ENCODE measurements at regions not wholly inside any gene's neighbourhood (a gene's known extent, or its start where the extent isn't known, plus 50 kb on each side); places are given as distances from the start of the nearest gene placed in this dataset.

DNA sequence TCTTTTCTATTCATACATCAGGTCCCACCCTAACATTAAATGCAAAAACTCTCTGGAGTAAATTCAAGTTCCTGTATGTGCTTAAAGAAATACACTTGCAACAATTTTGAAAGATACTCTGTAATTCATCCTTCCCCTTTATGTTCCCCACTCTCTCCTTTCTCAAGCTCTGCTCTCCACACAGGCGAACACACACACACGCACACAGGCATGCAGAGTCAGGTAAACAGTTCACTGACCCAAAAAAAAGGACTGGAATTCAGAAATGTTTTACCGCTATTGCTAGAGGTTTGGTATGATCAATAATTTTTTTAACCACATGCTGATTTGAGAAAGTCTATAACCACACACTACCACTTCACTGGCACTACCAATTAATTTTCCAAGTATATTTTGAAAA is 152.4 kb upstream of the TMCC3 start:
- no peaks in the 10 kb centered on the region for H3K27me3 ChIP-seq (ENCODE audit: insufficient read depth)
- H3K4me1 ChIP-seq (ENCODE audit: control insufficient read depth in 1 of 2, insufficient read depth in 2 of 2, low read depth in 1 of 2, low read length in 1 of 2): peaks cover 0 to 4% of the 10 kb centered on the region in 2 experiments; a peak in 1 of 4 replicates
- DNase-seq: no peak
- ChIA-PET POLR2A (no interaction called here), CTCF (no interaction called here)
- no peak overlapping the region for H3K4me3 ChIP-seq (ENCODE audit: low read depth in 2 of 2, low read length in 1 of 2)
- no peaks in the 10 kb centered on the region for H3K9me3 ChIP-seq
- H3K27ac ChIP-seq (ENCODE audit: low read depth in 2 of 2, low read length in 1 of 2): no peak overlapping the region
- 78% methylated on average over 3 of the region's 3 CpGs for WGBS (ENCODE audit: low lambda C conversion rate)
- H3K4me2 ChIP-seq: no peak overlapping the region
- H4K20me1 ChIP-seq (ENCODE audit: insufficient read depth): no peaks in the 10 kb centered on the region
- TF ChIP-seq EZH2phosphoT487 (IDR thresholded peaks at IDR 0.05; ENCODE audit: borderline replicate concordance, low read depth) (no peak), RAD21 (IDR thresholded peaks at IDR 0.05; ENCODE audit: low read length) (no peak)
- TF ChIP-seq, protein P1, sequence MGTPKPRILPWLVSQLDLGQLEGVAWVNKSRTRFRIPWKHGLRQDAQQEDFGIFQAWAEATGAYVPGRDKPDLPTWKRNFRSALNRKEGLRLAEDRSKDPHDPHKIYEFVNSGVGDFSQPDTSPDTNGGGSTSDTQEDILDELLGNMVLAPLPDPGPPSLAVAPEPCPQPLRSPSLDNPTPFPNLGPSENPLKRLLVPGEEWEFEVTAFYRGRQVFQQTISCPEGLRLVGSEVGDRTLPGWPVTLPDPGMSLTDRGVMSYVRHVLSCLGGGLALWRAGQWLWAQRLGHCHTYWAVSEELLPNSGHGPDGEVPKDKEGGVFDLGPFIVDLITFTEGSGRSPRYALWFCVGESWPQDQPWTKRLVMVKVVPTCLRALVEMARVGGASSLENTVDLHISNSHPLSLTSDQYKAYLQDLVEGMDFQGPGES (IDR thresholded peaks at IDR 0.05; ENCODE audit: low read depth, low read length): no peak
- H2AFZ ChIP-seq (ENCODE audit: low read depth): no peak overlapping the region
- no peaks in the 10 kb centered on the region for H3K9me2 ChIP-seq
- H3K79me2 ChIP-seq (ENCODE audit: insufficient read depth): no peaks in the 10 kb centered on the region
- no peaks in the 10 kb centered on the region for H3K36me3 ChIP-seq (replicated peaks in 1 of 2; ENCODE audit: control insufficient read depth in 1 of 2, insufficient read depth in 2 of 2, low read length in 1 of 2)
- no peaks in the 10 kb centered on the region for H3F3A ChIP-seq (replicated peaks; ENCODE audit: insufficient read depth)
- no peak overlapping the region for H3K9ac ChIP-seq

GRCh38 chr12:94801745-94802144 is 151.4 kb upstream of the TMCC3 start:
- no peak overlapping the region for H3K4me2 ChIP-seq
- TF ChIP-seq FOSL2 (IDR thresholded peaks at IDR 0.05; ENCODE audit: borderline replicate concordance, low read depth) (no peak), POLR2AphosphoS5 (IDR thresholded peaks at IDR 0.05; ENCODE audit: low read depth, low read length) (no peak), ELF1 (IDR thresholded peaks at IDR 0.05) (no peak), USF1 (IDR thresholded peaks at IDR 0.05; ENCODE audit: borderline replicate concordance, low read depth) (no peak), RCOR1 (IDR thresholded peaks at IDR 0.05; ENCODE audit: low read length) (no peak), REST (IDR thresholded peaks at IDR 0.05; ENCODE audit: low read depth, low read length) (no peak), YY1 (IDR thresholded peaks at IDR 0.05; ENCODE audit: low read depth) (no peak), SMC3 (IDR thresholded peaks at IDR 0.05; ENCODE audit: low read depth, low read length) (no peak), NRF1 (IDR thresholded peaks at IDR 0.05; ENCODE audit: low read depth, low read length) (no peak), GATA2 (CRISPR knock-in tag; IDR thresholded peaks at IDR 0.05) (no peak), TCF12 (IDR thresholded peaks at IDR 0.05) (no peak), FOXM1 (IDR thresholded peaks at IDR 0.05; ENCODE audit: low read depth) (no peak), RXRA (IDR thresholded peaks at IDR 0.05; ENCODE audit: borderline replicate concordance, low read depth) (no peak), SIN3A (IDR thresholded peaks at IDR 0.05; ENCODE audit: borderline replicate concordance, low read depth, low read length) (no peak), RFX5 (IDR thresholded peaks at IDR 0.05; ENCODE audit: low read length) (no peak), TAF1 (IDR thresholded peaks at IDR 0.05; ENCODE audit: borderline replicate concordance, low read depth, low read length) (no peak), MXI1 (IDR thresholded peaks at IDR 0.05; ENCODE audit: low read depth, low read length) (no peak)
- TF ChIP-seq, protein P2, sequence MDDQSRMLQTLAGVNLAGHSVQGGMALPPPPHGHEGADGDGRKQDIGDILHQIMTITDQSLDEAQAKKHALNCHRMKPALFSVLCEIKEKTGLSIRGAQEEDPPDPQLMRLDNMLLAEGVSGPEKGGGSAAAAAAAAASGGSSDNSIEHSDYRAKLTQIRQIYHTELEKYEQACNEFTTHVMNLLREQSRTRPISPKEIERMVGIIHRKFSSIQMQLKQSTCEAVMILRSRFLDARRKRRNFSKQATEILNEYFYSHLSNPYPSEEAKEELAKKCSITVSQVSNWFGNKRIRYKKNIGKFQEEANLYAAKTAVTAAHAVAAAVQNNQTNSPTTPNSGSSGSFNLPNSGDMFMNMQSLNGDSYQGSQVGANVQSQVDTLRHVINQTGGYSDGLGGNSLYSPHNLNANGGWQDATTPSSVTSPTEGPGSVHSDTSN (IDR thresholded peaks at IDR 0.05): no peak
- TF ChIP-seq, protein P3, sequence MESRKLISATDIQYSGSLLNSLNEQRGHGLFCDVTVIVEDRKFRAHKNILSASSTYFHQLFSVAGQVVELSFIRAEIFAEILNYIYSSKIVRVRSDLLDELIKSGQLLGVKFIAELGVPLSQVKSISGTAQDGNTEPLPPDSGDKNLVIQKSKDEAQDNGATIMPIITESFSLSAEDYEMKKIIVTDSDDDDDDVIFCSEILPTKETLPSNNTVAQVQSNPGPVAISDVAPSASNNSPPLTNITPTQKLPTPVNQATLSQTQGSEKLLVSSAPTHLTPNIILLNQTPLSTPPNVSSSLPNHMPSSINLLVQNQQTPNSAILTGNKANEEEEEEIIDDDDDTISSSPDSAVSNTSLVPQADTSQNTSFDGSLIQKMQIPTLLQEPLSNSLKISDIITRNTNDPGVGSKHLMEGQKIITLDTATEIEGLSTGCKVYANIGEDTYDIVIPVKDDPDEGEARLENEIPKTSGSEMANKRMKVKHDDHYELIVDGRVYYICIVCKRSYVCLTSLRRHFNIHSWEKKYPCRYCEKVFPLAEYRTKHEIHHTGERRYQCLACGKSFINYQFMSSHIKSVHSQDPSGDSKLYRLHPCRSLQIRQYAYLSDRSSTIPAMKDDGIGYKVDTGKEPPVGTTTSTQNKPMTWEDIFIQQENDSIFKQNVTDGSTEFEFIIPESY (IDR thresholded peaks at IDR 0.05; ENCODE audit: borderline replicate concordance, low read depth): no peak

More at GRCh38 chr12:94801745-94802144, 151.4 kb upstream of the TMCC3 start:
- Histone ChIP-seq H3F3A (replicated peaks; ENCODE audit: insufficient read depth) (no peaks in the 10 kb centered on the region), H4K20me1 (ENCODE audit: insufficient read depth) (no peaks in the 10 kb centered on the region), H3K9me3 (no peaks in the 10 kb centered on the region), H2AFZ (ENCODE audit: low read depth) (no peak overlapping the region), H3K9me2 (no peaks in the 10 kb centered on the region), H3K79me2 (ENCODE audit: insufficient read depth) (no peaks in the 10 kb centered on the region), H3K9ac (no peak overlapping the region), H3K27ac (ENCODE audit: low read depth in 2 of 2, low read length in 1 of 2) (no peak overlapping the region), H3K36me3 (replicated peaks in 1 of 2; ENCODE audit: control insufficient read depth in 1 of 2, insufficient read depth in 2 of 2, low read length in 1 of 2) (no peaks in the 10 kb centered on the region), H3K27me3 (ENCODE audit: insufficient read depth) (no peaks in the 10 kb centered on the region), H3K4me3 (ENCODE audit: low read depth in 2 of 2, low read length in 1 of 2) (no peak overlapping the region), H3K4me1 (ENCODE audit: control insufficient read depth in 1 of 2, insufficient read depth in 2 of 2, low read depth in 1 of 2, low read length in 1 of 2) (peaks cover 0 to 4% of the 10 kb centered on the region in 2 experiments; a peak in 1 of 4 replicates)
- ChIA-PET CTCF (interaction anchor here (0.6 kb wide), 1 partner anchor 556 kb away, joined by 3 read pairs; no protein-coding TSS in a partner anchor), POLR2A (no interaction called here)
- DNase-seq: no peak
- 53% methylated on average over 4 of the region's 4 CpGs for WGBS (ENCODE audit: low lambda C conversion rate)

Measured in SK-N-SH (cell line).